ENCODE measurements at regions not wholly inside any gene's neighbourhood (a gene's known extent, or its start where the extent isn't known, plus 50 kb on each side); places are given as distances from the start of the nearest gene placed in this dataset.

- TF ChIP-seq RERE (CRISPR knock-in tag; IDR thresholded peaks at IDR 0.05; ENCODE audit: low read depth) (peak; percentile 85), SMAD9 (CRISPR knock-in tag; IDR thresholded peaks at IDR 0.05) (no peak), ARHGAP35 (CRISPR knock-in tag; IDR thresholded peaks at IDR 0.05; ENCODE audit: borderline replicate concordance) (no peak), ZNF570 (CRISPR knock-in tag; IDR thresholded peaks at IDR 0.05; ENCODE audit: borderline replicate concordance) (no peak), KAT8 (CRISPR knock-in tag; IDR thresholded peaks at IDR 0.05) (peak; percentile 81; the same call in 1 of the 2 replicates), MBNL3 (CRISPR knock-in tag; conservative IDR thresholded peaks at IDR 0.05) (no peak), HOXA9 (CRISPR knock-in tag; IDR thresholded peaks at IDR 0.05; ENCODE audit: borderline replicate concordance) (no peak), ZNF225 (CRISPR knock-in tag; IDR thresholded peaks at IDR 0.05) (no peak), ZNF205 (CRISPR knock-in tag; IDR thresholded peaks at IDR 0.05) (peak; percentile 71; the same call in 1 of the 2 replicates), CREB1 (IDR thresholded peaks at IDR 0.05) (no peak), CREB1 (CRISPR knock-in tag; IDR thresholded peaks at IDR 0.05) (peak; percentile 66; the same call in 1 of the 2 replicates), RORA (CRISPR knock-in tag; IDR thresholded peaks at IDR 0.05) (0 out of 2 replicates have a peak, but pooled peaks have one; percentile 16), ZNF335 (CRISPR knock-in tag; IDR thresholded peaks at IDR 0.05) (no peak), NFE2L1 (CRISPR knock-in tag; IDR thresholded peaks at IDR 0.05; ENCODE audit: borderline replicate concordance) (no peak), SP5 (CRISPR knock-in tag; IDR thresholded peaks at IDR 0.05; ENCODE audit: borderline replicate concordance, low read depth) (no peak; the same call in 1 of the 2 replicates), ZNF768 (CRISPR knock-in tag; IDR thresholded peaks at IDR 0.05) (no peak), ZNF788 (CRISPR knock-in tag; IDR thresholded peaks at IDR 0.05; ENCODE audit: borderline replicate concordance) (peak; percentile 62; the same call in 1 of the 2 replicates), SMC3 (IDR thresholded peaks at IDR 0.05; ENCODE audit: low read length) (peak; percentile 35; the same call in 1 of the 2 replicates), PHF21A (CRISPR knock-in tag; IDR thresholded peaks at IDR 0.05) (peak; percentile 94), ZNF547 (CRISPR knock-in tag; IDR thresholded peaks at IDR 0.05) (no peak), ASH2L (IDR thresholded peaks at IDR 0.05; ENCODE audit: insufficient read length, low read depth, low read length) (peak; percentile 29), ETV6 (CRISPR knock-in tag; conservative IDR thresholded peaks at IDR 0.05) (no peak)
These were observed 317.5 kb downstream of the RAPGEF2 start (continued) for GRCh38 chr4:159420162-159421057.
